GM23338 (cell line): ENCODE measurements at regions not wholly inside any gene's neighbourhood (a gene's known extent, or its start where the extent isn't known, plus 50 kb on each side); places are given as distances from the start of the nearest gene placed in this dataset.

ENCODE experiments used
- ATAC-seq: fragments of 200-7000 bp; cut with Tn5 transposase; 3 replicates; pipeline ENCODE4 v1.9.1; 2020
- DNase-seq: peaks from one replicate; pipeline ENCODE4 v3.0.0-alpha.2; 2015; ENCODE audit warnings: low spot score
- H2AFZ ChIP-seq: fragments of 200-600 bp; sonication (generic); 2 replicates; pipeline ENCODE4 v1.8.0; 2016; ENCODE audit warnings: antibody characterized with exemption, mild to moderate bottlenecking, moderate library complexity
- H3F3A ChIP-seq: fragments of 200-600 bp; sonication (generic); replicated peaks from 2 replicates; pipeline ENCODE4 v1.8.0; 2017; ENCODE audit warnings: antibody characterized with exemption, mixed run types, low read depth
- H3K27ac ChIP-seq: fragments of 200-600 bp; sonication (generic); 2 replicates; pipeline ENCODE4 v1.6.1; 2016; ENCODE audit warnings: low read depth
- H3K27me3 ChIP-seq: fragments of 200-600 bp; sonication (generic); 2 replicates; pipeline ENCODE4 v1.8.0; 2016; ENCODE audit warnings: mild to moderate bottlenecking, mixed run types, moderate library complexity; ENCODE audit not compliant: insufficient read depth
- H3K36me3 ChIP-seq: fragments of 200-600 bp; sonication (generic); 2 replicates; pipeline ENCODE4 v1.8.0; 2016; ENCODE audit warnings: mild to moderate bottlenecking; ENCODE audit not compliant: insufficient read depth
- H3K4me1 ChIP-seq: fragments of 200-600 bp; sonication (generic); 2 replicates; pipeline ENCODE4 v1.8.0; 2016; ENCODE audit warnings: mild to moderate bottlenecking, moderate library complexity; ENCODE audit not compliant: insufficient read depth
- H3K4me2 ChIP-seq: fragments of 200-600 bp; sonication (generic); 2 replicates; pipeline ENCODE4 v1.7.1; 2017; ENCODE audit warnings: mixed run types
- H3K4me3 ChIP-seq: fragments of 200-600 bp; sonication (generic); 2 replicates; pipeline ENCODE4 v1.6.1; 2016; ENCODE audit warnings: mixed run types
- H3K79me2 ChIP-seq: fragments of 200-600 bp; sonication (generic); replicated peaks from 2 replicates; pipeline ENCODE4 v1.8.0; 2017; ENCODE audit warnings: mild to moderate bottlenecking; ENCODE audit not compliant: insufficient read depth
- H3K9me2 ChIP-seq: fragments of 200-600 bp; sonication (generic); 2 replicates; pipeline ENCODE4 v1.8.0; 2017; ENCODE audit not compliant: insufficient read depth
- H4K20me1 ChIP-seq: fragments of 200-600 bp; sonication (generic); replicated peaks from 2 replicates; pipeline ENCODE4 v1.8.0; 2017; ENCODE audit warnings: mild to moderate bottlenecking; ENCODE audit not compliant: insufficient read depth
- H3K27ac Mint-ChIP-seq: 2 replicates; pipeline ENCODE4 v1.8.0; 2020; ENCODE audit warnings: inconsistent platforms, mild to moderate bottlenecking, moderate library complexity, mixed read lengths
- H3K27me3 Mint-ChIP-seq: 3 replicates; pipeline ENCODE4 v1.8.0; 2022; ENCODE audit warnings: low read depth, mild to moderate bottlenecking, moderate library complexity, mixed read lengths, inconsistent platforms; ENCODE audit not compliant: insufficient read depth, poor library complexity
- H3K36me3 Mint-ChIP-seq: 3 replicates; pipeline ENCODE4 v1.8.0; 2021; ENCODE audit warnings: low read depth, mild to moderate bottlenecking, inconsistent platforms, moderate library complexity, mixed read lengths
- H3K4me1 Mint-ChIP-seq: 3 replicates; pipeline ENCODE4 v1.8.0; 2020; ENCODE audit warnings: mild to moderate bottlenecking, inconsistent platforms, mixed read lengths
- H3K4me3 Mint-ChIP-seq: 3 replicates; pipeline ENCODE4 v1.8.0; 2021; ENCODE audit warnings: moderate library complexity, mild to moderate bottlenecking, inconsistent platforms, mixed read lengths
- H3K9me3 Mint-ChIP-seq: 3 replicates; pipeline ENCODE4 v1.8.0; 2020; ENCODE audit warnings: moderate library complexity, mild to moderate bottlenecking, inconsistent platforms, mixed read lengths
- CREB1 ChIP-seq: fragments of 250-450 bp; sonication (Bioruptor Pico); IDR thresholded peaks from 2 replicates; pipeline ENCODE4 v1.5.0; 2020; ENCODE audit warnings: low read depth, mild to moderate bottlenecking, moderate library complexity
- EZH2phosphoT487 ChIP-seq: fragments of 200-600 bp; sonication (generic); IDR thresholded peaks from one replicate; pipeline ENCODE4 v1.8.1; 2018; ENCODE audit warnings: antibody characterized with exemption; ENCODE audit not compliant: unreplicated experiment
- JUNB ChIP-seq: IDR thresholded peaks from one replicate; pipeline ENCODE4 v1.6.1; 2016; ENCODE audit warnings: antibody characterized with exemption; ENCODE audit not compliant: unreplicated experiment
- NANOG ChIP-seq: IDR thresholded peaks from 2 replicates; pipeline ENCODE4 v1.6.1; 2016; ENCODE audit warnings: antibody characterized with exemption, borderline replicate concordance
- POLR2AphosphoS5 ChIP-seq: IDR thresholded peaks from 2 replicates; pipeline ENCODE4 v1.6.1; 2016; ENCODE audit warnings: antibody characterized with exemption, low read depth
- STAT1 ChIP-seq: IDR thresholded peaks from one replicate; pipeline ENCODE4 v1.6.1; 2016; ENCODE audit warnings: antibody characterized with exemption; ENCODE audit not compliant: unreplicated experiment
- ZNF114 ChIP-seq: fragments of 250-450 bp; sonication (Bioruptor Pico); IDR thresholded peaks from 2 replicates; pipeline ENCODE4 v1.5.0; 2020; ENCODE audit warnings: mild to moderate bottlenecking, moderate library complexity
- ZNF331 ChIP-seq: fragments of 250-450 bp; sonication (Bioruptor Pico); IDR thresholded peaks from 2 replicates; pipeline ENCODE4 v1.5.0; 2020; ENCODE audit warnings: low read depth, mild to moderate bottlenecking, moderate library complexity
- TF ChIP-seq, protein P1 (sequence below): IDR thresholded peaks from 2 replicates; pipeline ENCODE4 v1.6.1; 2016; ENCODE audit warnings: antibody characterized with exemption
- TF ChIP-seq, protein P2 (sequence below), 2 experiments: fragments of 200-600 bp in 1 of 2; sonication (generic) in 1 of 2; conservative IDR thresholded peaks; 2 replicates each; pipeline versions ENCODE4 v1.5.1 to v1.6.1; 2016 to 2017; ENCODE audit warnings: antibody characterized with exemption in 2 of 2, low read depth in 2 of 2, mild to moderate bottlenecking in 2 of 2, moderate library complexity in 1 of 2
- TF ChIP-seq, protein P3 (sequence below): IDR thresholded peaks from one replicate; pipeline ENCODE4 v1.6.1; 2018; ENCODE audit warnings: antibody characterized with exemption; ENCODE audit not compliant: unreplicated experiment

DNA sequence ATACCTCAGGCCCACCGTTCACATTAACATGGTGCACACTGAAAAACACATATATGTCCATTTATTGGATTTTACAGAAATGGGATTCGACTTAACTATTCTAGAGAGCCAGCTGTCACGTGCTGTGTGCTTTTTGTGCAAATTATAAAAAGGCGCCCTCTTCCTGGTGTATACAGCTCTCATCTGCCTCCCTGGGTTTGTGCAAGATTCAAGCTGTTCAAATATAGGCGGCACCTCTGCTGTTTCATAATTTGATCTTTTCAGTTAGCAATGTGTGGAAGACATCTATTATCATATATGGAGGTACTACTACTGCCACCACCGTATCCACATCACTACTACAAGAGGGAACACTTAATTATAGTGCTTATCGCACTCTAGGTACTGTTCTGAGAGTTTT lies 187.6 kb downstream of the EBLN2 start:
- TF ChIP-seq POLR2AphosphoS5 (no peak), CREB1 (CRISPR knock-in tag) (no peak), ZNF114 (CRISPR knock-in tag) (no peak), ZNF331 (CRISPR knock-in tag) (no peak), EZH2phosphoT487 (no peak), JUNB (no peak), STAT1 (no peak), NANOG (no peak)
- TF ChIP-seq, protein P1, sequence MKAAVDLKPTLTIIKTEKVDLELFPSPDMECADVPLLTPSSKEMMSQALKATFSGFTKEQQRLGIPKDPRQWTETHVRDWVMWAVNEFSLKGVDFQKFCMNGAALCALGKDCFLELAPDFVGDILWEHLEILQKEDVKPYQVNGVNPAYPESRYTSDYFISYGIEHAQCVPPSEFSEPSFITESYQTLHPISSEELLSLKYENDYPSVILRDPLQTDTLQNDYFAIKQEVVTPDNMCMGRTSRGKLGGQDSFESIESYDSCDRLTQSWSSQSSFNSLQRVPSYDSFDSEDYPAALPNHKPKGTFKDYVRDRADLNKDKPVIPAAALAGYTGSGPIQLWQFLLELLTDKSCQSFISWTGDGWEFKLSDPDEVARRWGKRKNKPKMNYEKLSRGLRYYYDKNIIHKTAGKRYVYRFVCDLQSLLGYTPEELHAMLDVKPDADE: no peak
- TF ChIP-seq, protein P2, sequence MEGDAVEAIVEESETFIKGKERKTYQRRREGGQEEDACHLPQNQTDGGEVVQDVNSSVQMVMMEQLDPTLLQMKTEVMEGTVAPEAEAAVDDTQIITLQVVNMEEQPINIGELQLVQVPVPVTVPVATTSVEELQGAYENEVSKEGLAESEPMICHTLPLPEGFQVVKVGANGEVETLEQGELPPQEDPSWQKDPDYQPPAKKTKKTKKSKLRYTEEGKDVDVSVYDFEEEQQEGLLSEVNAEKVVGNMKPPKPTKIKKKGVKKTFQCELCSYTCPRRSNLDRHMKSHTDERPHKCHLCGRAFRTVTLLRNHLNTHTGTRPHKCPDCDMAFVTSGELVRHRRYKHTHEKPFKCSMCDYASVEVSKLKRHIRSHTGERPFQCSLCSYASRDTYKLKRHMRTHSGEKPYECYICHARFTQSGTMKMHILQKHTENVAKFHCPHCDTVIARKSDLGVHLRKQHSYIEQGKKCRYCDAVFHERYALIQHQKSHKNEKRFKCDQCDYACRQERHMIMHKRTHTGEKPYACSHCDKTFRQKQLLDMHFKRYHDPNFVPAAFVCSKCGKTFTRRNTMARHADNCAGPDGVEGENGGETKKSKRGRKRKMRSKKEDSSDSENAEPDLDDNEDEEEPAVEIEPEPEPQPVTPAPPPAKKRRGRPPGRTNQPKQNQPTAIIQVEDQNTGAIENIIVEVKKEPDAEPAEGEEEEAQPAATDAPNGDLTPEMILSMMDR (conservative IDR thresholded peaks at IDR 0.05; ENCODE audit: low read depth in 2 of 2): no peak
- TF ChIP-seq, protein P3, sequence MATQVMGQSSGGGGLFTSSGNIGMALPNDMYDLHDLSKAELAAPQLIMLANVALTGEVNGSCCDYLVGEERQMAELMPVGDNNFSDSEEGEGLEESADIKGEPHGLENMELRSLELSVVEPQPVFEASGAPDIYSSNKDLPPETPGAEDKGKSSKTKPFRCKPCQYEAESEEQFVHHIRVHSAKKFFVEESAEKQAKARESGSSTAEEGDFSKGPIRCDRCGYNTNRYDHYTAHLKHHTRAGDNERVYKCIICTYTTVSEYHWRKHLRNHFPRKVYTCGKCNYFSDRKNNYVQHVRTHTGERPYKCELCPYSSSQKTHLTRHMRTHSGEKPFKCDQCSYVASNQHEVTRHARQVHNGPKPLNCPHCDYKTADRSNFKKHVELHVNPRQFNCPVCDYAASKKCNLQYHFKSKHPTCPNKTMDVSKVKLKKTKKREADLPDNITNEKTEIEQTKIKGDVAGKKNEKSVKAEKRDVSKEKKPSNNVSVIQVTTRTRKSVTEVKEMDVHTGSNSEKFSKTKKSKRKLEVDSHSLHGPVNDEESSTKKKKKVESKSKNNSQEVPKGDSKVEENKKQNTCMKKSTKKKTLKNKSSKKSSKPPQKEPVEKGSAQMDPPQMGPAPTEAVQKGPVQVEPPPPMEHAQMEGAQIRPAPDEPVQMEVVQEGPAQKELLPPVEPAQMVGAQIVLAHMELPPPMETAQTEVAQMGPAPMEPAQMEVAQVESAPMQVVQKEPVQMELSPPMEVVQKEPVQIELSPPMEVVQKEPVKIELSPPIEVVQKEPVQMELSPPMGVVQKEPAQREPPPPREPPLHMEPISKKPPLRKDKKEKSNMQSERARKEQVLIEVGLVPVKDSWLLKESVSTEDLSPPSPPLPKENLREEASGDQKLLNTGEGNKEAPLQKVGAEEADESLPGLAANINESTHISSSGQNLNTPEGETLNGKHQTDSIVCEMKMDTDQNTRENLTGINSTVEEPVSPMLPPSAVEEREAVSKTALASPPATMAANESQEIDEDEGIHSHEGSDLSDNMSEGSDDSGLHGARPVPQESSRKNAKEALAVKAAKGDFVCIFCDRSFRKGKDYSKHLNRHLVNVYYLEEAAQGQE: no peak
- Mint-ChIP-seq H3K27ac (no peak overlapping the region), H3K4me3 (no peak overlapping the region), H3K36me3 (no peaks in the 10 kb centered on the region), H3K4me1 (no peaks in the 10 kb centered on the region; the same call in 2 of the 3 replicates), H3K27me3 (peaks cover 2% of the 10 kb centered on the region), H3K9me3 (no peaks in the 10 kb centered on the region)
- Histone ChIP-seq H3K79me2 (no peaks in the 10 kb centered on the region), H3K4me3 (no peak overlapping the region), H3K4me2 (no peak overlapping the region), H2AFZ (no peak overlapping the region), H3K27me3 (no peaks in the 10 kb centered on the region), H3K9me2 (no peaks in the 10 kb centered on the region), H4K20me1 (no peaks in the 10 kb centered on the region), H3K4me1 (no peaks in the 10 kb centered on the region), H3K36me3 (no peaks in the 10 kb centered on the region; the same call in 1 of the 2 replicates), H3F3A (no peaks in the 10 kb centered on the region), H3K27ac (no peak overlapping the region)
- DNase-seq: no peak
- no peak for ATAC-seq
